UCSD-AML1 (cell line): ENCODE measurements at regions not wholly inside any gene's neighbourhood (a gene's known extent, or its start where the extent isn't known, plus 50 kb on each side); places are given as distances from the start of the nearest gene placed in this dataset.
"Not testable (repeated sequence)": the region's sequence is repeated elsewhere in the genome, so short reads cannot be mapped to it uniquely, and the experiment has no call there.

ENCODE experiments used
- DNase-seq: peaks from one replicate; lab custom pipeline; 2025; ENCODE audit not compliant: unreplicated experiment; lab: John Stamatoyannopoulos, UW

GRCh38 chr6:140790109-140790508 is 1342.6 kb upstream of the GJE1 start:
- DNase-seq = no peak

GRCh38 chr6:140789466-140789865 is 1343.3 kb upstream of the GJE1 start:
- no peak for DNase-seq

- DNase-seq = no peak
Measured at GRCh38 chr6:140785926-140786325, 1346.8 kb upstream of the GJE1 start.

GRCh38 chr6:140784573-140784972 is 1348.2 kb upstream of the GJE1 start:
- no peak for DNase-seq

- DNase-seq = not testable (repeated sequence)
Measured at GRCh38 chr6:140783504-140783903, 1349.2 kb upstream of the GJE1 start.

GRCh38 chr6:140782941-140783340 is 1349.8 kb upstream of the GJE1 start:
- no peak for DNase-seq

- DNase-seq = no peak
Measured at GRCh38 chr6:140779991-140780596, 1352.6 kb upstream of the GJE1 start.

- no peak for DNase-seq
Measured at GRCh38 chr6:140779341-140779740, 1353.4 kb upstream of the GJE1 start.

GRCh38 chr6:140777780-140778179 is 1354.9 kb upstream of the GJE1 start:
- DNase-seq = no peak

- DNase-seq = no peak
Measured at GRCh38 chr6:140775061-140775460, 1357.7 kb upstream of the GJE1 start.

GRCh38 chr6:140774080-140774505 is 1358.6 kb upstream of the GJE1 start:
- DNase-seq = no peak

GRCh38 chr6:140773276-140773675 is 1359.4 kb upstream of the GJE1 start:
- no peak for DNase-seq

- DNase-seq = no peak
Measured at GRCh38 chr6:140772576-140772975, 1360.1 kb upstream of the GJE1 start.

GRCh38 chr6:140768133-140768532 is 1364.6 kb upstream of the GJE1 start:
- no peak for DNase-seq

- no peak for DNase-seq
Measured at GRCh38 chr6:140766999-140767398, 1365.7 kb upstream of the GJE1 start.

- no peak for DNase-seq
Measured at GRCh38 chr6:140758169-140758877, 1374.4 kb upstream of the GJE1 start.

- no peak for DNase-seq
Measured at GRCh38 chr6:140752234-140752633, 1377.8 kb upstream of the CITED2 start.

GRCh38 chr6:140747114-140747513 is 1372.7 kb upstream of the CITED2 start:
- DNase-seq = no peak

GRCh38 chr6:140744659-140745320 is 1370.3 kb upstream of the CITED2 start:
- peak; percentile 7 for DNase-seq

GRCh38 chr6:140736231-140736630 is 1361.8 kb upstream of the CITED2 start:
- DNase-seq = no peak

GRCh38 chr6:140732991-140733390 is 1358.5 kb upstream of the CITED2 start:
- DNase-seq = no peak

- no peak for DNase-seq
Measured at GRCh38 chr6:140732155-140732554, 1357.7 kb upstream of the CITED2 start.
